ENCODE measurements at regions not wholly inside any gene's neighbourhood (a gene's known extent, or its start where the extent isn't known, plus 50 kb on each side); places are given as distances from the start of the nearest gene placed in this dataset.

DNA sequence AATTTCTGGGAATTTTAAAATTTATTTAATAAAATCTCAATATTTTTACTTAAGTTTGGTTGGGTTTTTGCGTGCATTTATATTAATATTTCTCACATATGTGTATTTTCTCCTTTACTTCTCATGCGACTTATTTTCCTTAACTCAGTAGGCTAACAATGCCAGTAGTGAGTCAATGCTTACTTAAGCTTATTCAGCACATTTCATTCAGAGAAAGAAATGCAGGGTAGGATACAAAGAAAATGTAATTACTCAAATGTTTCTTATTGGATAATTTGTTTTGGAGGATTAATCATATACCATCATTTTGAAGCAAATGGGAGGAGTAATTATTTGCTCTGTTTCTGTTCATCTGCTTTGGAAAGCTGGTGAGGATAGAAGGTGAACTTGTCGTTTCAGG lies 623.5 kb downstream of the POM121L12 start:
- intact Hi-C loops (cut with micrococcal nuclease; ENCODE audit: unreplicated experiment): no loop called here
- DNase-seq (ENCODE audit: low read depth, low spot score) (no peak), ATAC-seq (no peak), FAIRE-seq (no peak)
- SMC1A ChIA-PET (ENCODE audit: uncharacterized antibody, unreplicated experiment): no interaction called here
- CTCF ChIA-PET: no interaction called here
- H3K79me2 ChIP-seq (ENCODE audit: control insufficient read depth, insufficient read depth, low read length): no peaks in the 10 kb centered on the region
- 14% methylated on average over 3 of the region's 3 CpGs for WGBS (ENCODE audit: insufficient coverage, insufficient replicate concordance, low lambda C conversion rate, missing lambda C conversion rate)
- no peak overlapping the region for H3K4me3 ChIP-seq
- BruUV-seq (replicated peaks): no TSS peak
- no peaks in the 10 kb centered on the region for H3K27me3 ChIP-seq (replicated peaks in 1 of 2; ENCODE audit: control insufficient read depth in 2 of 2, insufficient read depth in 2 of 2, low read length in 1 of 2)
- POLR2A ChIA-PET: no interaction called here
- RAD21 ChIA-PET (ENCODE audit: unreplicated experiment): no interaction called here
- H3K9ac ChIP-seq (ENCODE audit: control insufficient read depth, insufficient read depth, low read length): no peak overlapping the region
- H3K4me1 ChIP-seq (ENCODE audit: control insufficient read depth, insufficient read depth, low read length): no peaks in the 10 kb centered on the region
- no peak for TF ChIP-seq IRF4 (IDR thresholded peaks at IDR 0.05; ENCODE audit: low read depth, low read length)
- TF ChIP-seq, protein P1, sequence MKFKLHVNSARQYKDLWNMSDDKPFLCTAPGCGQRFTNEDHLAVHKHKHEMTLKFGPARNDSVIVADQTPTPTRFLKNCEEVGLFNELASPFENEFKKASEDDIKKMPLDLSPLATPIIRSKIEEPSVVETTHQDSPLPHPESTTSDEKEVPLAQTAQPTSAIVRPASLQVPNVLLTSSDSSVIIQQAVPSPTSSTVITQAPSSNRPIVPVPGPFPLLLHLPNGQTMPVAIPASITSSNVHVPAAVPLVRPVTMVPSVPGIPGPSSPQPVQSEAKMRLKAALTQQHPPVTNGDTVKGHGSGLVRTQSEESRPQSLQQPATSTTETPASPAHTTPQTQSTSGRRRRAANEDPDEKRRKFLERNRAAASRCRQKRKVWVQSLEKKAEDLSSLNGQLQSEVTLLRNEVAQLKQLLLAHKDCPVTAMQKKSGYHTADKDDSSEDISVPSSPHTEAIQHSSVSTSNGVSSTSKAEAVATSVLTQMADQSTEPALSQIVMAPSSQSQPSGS (IDR thresholded peaks at IDR 0.05; ENCODE audit: low read length): no peak
- TF ChIP-seq, protein P2, sequence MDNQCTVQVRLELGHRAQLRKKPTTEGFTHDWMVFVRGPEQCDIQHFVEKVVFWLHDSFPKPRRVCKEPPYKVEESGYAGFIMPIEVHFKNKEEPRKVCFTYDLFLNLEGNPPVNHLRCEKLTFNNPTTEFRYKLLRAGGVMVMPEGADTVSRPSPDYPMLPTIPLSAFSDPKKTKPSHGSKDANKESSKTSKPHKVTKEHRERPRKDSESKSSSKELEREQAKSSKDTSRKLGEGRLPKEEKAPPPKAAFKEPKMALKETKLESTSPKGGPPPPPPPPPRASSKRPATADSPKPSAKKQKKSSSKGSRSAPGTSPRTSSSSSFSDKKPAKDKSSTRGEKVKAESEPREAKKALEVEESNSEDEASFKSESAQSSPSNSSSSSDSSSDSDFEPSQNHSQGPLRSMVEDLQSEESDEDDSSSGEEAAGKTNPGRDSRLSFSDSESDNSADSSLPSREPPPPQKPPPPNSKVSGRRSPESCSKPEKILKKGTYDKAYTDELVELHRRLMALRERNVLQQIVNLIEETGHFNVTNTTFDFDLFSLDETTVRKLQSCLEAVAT (IDR thresholded peaks at IDR 0.05): no peak
- no peak for TF ChIP-seq NFYA (IDR thresholded peaks at IDR 0.05; ENCODE audit: borderline replicate concordance, low read depth, low read length)
- TF ChIP-seq, protein P3, sequence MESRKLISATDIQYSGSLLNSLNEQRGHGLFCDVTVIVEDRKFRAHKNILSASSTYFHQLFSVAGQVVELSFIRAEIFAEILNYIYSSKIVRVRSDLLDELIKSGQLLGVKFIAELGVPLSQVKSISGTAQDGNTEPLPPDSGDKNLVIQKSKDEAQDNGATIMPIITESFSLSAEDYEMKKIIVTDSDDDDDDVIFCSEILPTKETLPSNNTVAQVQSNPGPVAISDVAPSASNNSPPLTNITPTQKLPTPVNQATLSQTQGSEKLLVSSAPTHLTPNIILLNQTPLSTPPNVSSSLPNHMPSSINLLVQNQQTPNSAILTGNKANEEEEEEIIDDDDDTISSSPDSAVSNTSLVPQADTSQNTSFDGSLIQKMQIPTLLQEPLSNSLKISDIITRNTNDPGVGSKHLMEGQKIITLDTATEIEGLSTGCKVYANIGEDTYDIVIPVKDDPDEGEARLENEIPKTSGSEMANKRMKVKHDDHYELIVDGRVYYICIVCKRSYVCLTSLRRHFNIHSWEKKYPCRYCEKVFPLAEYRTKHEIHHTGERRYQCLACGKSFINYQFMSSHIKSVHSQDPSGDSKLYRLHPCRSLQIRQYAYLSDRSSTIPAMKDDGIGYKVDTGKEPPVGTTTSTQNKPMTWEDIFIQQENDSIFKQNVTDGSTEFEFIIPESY (IDR thresholded peaks at IDR 0.05): no peak
- TF ChIP-seq, protein P4, sequence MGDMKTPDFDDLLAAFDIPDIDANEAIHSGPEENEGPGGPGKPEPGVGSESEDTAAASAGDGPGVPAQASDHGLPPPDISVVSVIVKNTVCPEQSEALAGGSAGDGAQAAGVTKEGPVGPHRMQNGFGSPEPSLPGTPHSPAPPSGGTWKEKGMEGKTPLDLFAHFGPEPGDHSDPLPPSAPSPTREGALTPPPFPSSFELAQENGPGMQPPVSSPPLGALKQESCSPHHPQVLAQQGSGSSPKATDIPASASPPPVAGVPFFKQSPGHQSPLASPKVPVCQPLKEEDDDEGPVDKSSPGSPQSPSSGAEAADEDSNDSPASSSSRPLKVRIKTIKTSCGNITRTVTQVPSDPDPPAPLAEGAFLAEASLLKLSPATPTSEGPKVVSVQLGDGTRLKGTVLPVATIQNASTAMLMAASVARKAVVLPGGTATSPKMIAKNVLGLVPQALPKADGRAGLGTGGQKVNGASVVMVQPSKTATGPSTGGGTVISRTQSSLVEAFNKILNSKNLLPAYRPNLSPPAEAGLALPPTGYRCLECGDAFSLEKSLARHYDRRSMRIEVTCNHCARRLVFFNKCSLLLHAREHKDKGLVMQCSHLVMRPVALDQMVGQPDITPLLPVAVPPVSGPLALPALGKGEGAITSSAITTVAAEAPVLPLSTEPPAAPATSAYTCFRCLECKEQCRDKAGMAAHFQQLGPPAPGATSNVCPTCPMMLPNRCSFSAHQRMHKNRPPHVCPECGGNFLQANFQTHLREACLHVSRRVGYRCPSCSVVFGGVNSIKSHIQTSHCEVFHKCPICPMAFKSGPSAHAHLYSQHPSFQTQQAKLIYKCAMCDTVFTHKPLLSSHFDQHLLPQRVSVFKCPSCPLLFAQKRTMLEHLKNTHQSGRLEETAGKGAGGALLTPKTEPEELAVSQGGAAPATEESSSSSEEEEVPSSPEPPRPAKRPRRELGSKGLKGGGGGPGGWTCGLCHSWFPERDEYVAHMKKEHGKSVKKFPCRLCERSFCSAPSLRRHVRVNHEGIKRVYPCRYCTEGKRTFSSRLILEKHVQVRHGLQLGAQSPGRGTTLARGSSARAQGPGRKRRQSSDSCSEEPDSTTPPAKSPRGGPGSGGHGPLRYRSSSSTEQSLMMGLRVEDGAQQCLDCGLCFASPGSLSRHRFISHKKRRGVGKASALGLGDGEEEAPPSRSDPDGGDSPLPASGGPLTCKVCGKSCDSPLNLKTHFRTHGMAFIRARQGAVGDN (IDR thresholded peaks at IDR 0.05): no peak
- TF ChIP-seq IKZF1 (conservative IDR thresholded peaks at IDR 0.05): no peak
- no peak for TF ChIP-seq DPF2 (IDR thresholded peaks at IDR 0.05)
- no peak for TF ChIP-seq MYB (IDR thresholded peaks at IDR 0.05; ENCODE audit: borderline replicate concordance, low read depth, low read length)
- TF ChIP-seq IKZF2 (IDR thresholded peaks at IDR 0.05): no peak
- TF ChIP-seq NFYB (IDR thresholded peaks at IDR 0.05; ENCODE audit: insufficient read depth, low read depth, low read length): no peak
- no peak for TF ChIP-seq CREM (IDR thresholded peaks at IDR 0.05; ENCODE audit: low read depth)
- no peak for TF ChIP-seq EGR1 (IDR thresholded peaks at IDR 0.05; ENCODE audit: borderline replicate concordance in 1 of 2, low read depth in 2 of 2, low read length in 2 of 2)
- no peak for TF ChIP-seq YBX1 (IDR thresholded peaks at IDR 0.05)
- TF ChIP-seq SREBF2 (IDR thresholded peaks at IDR 0.05; ENCODE audit: low read length): no peak
- no peak overlapping the region for H3K27ac ChIP-seq (ENCODE audit: control insufficient read depth, insufficient read depth)
- H3K4me2 ChIP-seq (ENCODE audit: control insufficient read depth, insufficient read depth): no peak overlapping the region
- no peaks in the 10 kb centered on the region for H3K9me3 ChIP-seq (replicated peaks; ENCODE audit: control insufficient read depth, insufficient read depth, low read length)
- H4K20me1 ChIP-seq (ENCODE audit: control insufficient read depth, insufficient read depth): no peaks in the 10 kb centered on the region
- no peak overlapping the region for H2AFZ ChIP-seq (ENCODE audit: control insufficient read depth, low read depth, low read length)
- no peaks in the 10 kb centered on the region for H3K36me3 ChIP-seq (ENCODE audit: control insufficient read depth in 2 of 2, insufficient read depth in 2 of 2, low read length in 1 of 2)
- in situ Hi-C loops (cut with MboI): no loop called here

Data from GM12878 (cell line).